SU-DHL-6 (cell line): ENCODE measurements at regions not wholly inside any gene's neighbourhood (a gene's known extent, or its start where the extent isn't known, plus 50 kb on each side); places are given as distances from the start of the nearest gene placed in this dataset.
"Not testable (repeated sequence)": the region's sequence is repeated elsewhere in the genome, so short reads cannot be mapped to it uniquely, and the experiment has no call there.

ENCODE experiments used
- H2AFZ ChIP-seq: fragments of 200-600 bp; sonication (generic); 2 replicates; pipeline ENCODE4 v1.6.1; 2014; ENCODE audit warnings: low read depth, mild to moderate bottlenecking, moderate library complexity, mixed read lengths, antibody characterized with exemption, low read length; ENCODE audit not compliant: severe bottlenecking
- H3F3A ChIP-seq: fragments of 200-600 bp; shearing (Covaris generic); 2 replicates; pipeline ENCODE4 v1.6.0; 2016; ENCODE audit warnings: antibody characterized with exemption, mild to moderate bottlenecking; ENCODE audit not compliant: insufficient read depth
- H3K27ac ChIP-seq: fragments of 200-600 bp; sonication (generic); 2 replicates; pipeline ENCODE4 v1.5.1; 2016; ENCODE audit warnings: low read depth, mild to moderate bottlenecking, low read length, moderate library complexity, mixed read lengths
- H3K27me3 ChIP-seq: fragments of 200-600 bp; sonication (generic), shearing (Covaris generic); 2 replicates; pipeline ENCODE4 v1.6.0; 2014; ENCODE audit warnings: mild to moderate bottlenecking, low read length
- H3K36me3 ChIP-seq: fragments of 200-600 bp; sonication (generic); 2 replicates; pipeline ENCODE4 v1.6.1; 2014; ENCODE audit warnings: mild to moderate bottlenecking, low read length, mixed read lengths
- H3K4me2 ChIP-seq: fragments of 300-600, 200-600 bp; shearing (Covaris generic), sonication (generic); 2 replicates; pipeline ENCODE4 v1.6.0; 2014; ENCODE audit warnings: low read length, low read depth, mild to moderate bottlenecking; ENCODE audit not compliant: poor library complexity, severe bottlenecking
- H3K4me3 ChIP-seq: fragments of 200-600 bp; sonication (generic); 2 replicates; pipeline ENCODE4 v1.5.1; 2014; ENCODE audit warnings: antibody characterized with exemption, low read length, mild to moderate bottlenecking, mixed read lengths; ENCODE audit not compliant: insufficient read depth, poor library complexity, severe bottlenecking
- H3K79me2 ChIP-seq: fragments of 200-600 bp; sonication (generic); 2 replicates; pipeline ENCODE4 v1.6.1; 2014; ENCODE audit warnings: mild to moderate bottlenecking, low read length, moderate library complexity; ENCODE audit not compliant: insufficient read depth
- H3K9ac ChIP-seq: fragments of 200-600 bp; sonication (generic); 2 replicates; pipeline ENCODE4 v1.7.0; 2014; ENCODE audit warnings: mild to moderate bottlenecking, low read length
- H3K9me2 ChIP-seq: fragments of 200-600 bp; sonication (generic); replicated peaks from 2 replicates; pipeline ENCODE4 v1.6.1; 2014; ENCODE audit warnings: low read length; ENCODE audit not compliant: insufficient read depth
- H3K9me3 ChIP-seq: fragments of 200-600 bp; sonication (generic); 2 replicates; pipeline ENCODE4 v1.6.1; 2014; ENCODE audit warnings: low read length, mixed read lengths; ENCODE audit not compliant: insufficient read depth
- H4K20me1 ChIP-seq: fragments of 200-600 bp; sonication (generic); 2 replicates; pipeline ENCODE4 v1.6.1; 2014; ENCODE audit warnings: low read depth, mild to moderate bottlenecking, antibody characterized with exemption, low read length, moderate library complexity, mixed read lengths
- EZH2phosphoT487 ChIP-seq: fragments of 200-600 bp; sonication (generic), shearing (Covaris generic); conservative IDR thresholded peaks from 2 replicates; pipeline ENCODE4 v1.6.1; 2018; ENCODE audit warnings: mild to moderate bottlenecking, antibody characterized with exemption, low read length, moderate library complexity, mixed read lengths
- TF ChIP-seq, protein P1 (sequence below): fragments of 200-600 bp; sonication (generic); IDR thresholded peaks from one replicate; pipeline ENCODE4 v1.5.1; 2017; ENCODE audit warnings: antibody characterized with exemption, mild to moderate bottlenecking, low read length, moderate library complexity; ENCODE audit not compliant: insufficient read depth, poor library complexity, severe bottlenecking

DNA sequence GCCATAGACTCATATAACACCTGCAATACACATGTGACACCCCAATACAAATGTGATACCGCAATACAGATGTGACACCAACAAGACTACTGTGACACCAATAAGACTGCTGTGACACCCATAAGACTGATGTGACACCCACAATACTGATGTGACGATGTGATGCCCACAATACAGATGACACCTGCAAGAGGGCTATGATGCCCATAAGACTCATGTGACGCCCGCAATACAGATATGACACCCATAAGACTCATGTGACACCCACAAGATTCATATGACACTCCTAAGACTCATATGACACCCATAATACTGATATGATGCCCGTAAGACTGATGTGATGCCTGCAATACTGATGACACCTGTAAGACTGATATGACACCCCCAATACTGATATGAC, 113.0 kb downstream of the MRPL57 start:
- no peaks in the 10 kb centered on the region for H3K9me2 ChIP-seq
- H3F3A ChIP-seq = no peaks in the 10 kb centered on the region
- H3K9me3 ChIP-seq = no peaks in the 10 kb centered on the region
- H3K36me3 ChIP-seq = no peaks in the 10 kb centered on the region
- H3K27me3 ChIP-seq = no peaks in the 10 kb centered on the region
- no peak overlapping the region for H3K4me2 ChIP-seq
- H3K27ac ChIP-seq = no peak overlapping the region
- TF ChIP-seq EZH2phosphoT487 = no peak
- TF ChIP-seq, protein P1, sequence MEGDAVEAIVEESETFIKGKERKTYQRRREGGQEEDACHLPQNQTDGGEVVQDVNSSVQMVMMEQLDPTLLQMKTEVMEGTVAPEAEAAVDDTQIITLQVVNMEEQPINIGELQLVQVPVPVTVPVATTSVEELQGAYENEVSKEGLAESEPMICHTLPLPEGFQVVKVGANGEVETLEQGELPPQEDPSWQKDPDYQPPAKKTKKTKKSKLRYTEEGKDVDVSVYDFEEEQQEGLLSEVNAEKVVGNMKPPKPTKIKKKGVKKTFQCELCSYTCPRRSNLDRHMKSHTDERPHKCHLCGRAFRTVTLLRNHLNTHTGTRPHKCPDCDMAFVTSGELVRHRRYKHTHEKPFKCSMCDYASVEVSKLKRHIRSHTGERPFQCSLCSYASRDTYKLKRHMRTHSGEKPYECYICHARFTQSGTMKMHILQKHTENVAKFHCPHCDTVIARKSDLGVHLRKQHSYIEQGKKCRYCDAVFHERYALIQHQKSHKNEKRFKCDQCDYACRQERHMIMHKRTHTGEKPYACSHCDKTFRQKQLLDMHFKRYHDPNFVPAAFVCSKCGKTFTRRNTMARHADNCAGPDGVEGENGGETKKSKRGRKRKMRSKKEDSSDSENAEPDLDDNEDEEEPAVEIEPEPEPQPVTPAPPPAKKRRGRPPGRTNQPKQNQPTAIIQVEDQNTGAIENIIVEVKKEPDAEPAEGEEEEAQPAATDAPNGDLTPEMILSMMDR = no peak
- no peak overlapping the region for H3K9ac ChIP-seq
- H3K79me2 ChIP-seq = no peaks in the 10 kb centered on the region
- H3K4me3 ChIP-seq = no peak overlapping the region
- H4K20me1 ChIP-seq = no peaks in the 10 kb centered on the region
- H2AFZ ChIP-seq = no peak overlapping the region

DNA sequence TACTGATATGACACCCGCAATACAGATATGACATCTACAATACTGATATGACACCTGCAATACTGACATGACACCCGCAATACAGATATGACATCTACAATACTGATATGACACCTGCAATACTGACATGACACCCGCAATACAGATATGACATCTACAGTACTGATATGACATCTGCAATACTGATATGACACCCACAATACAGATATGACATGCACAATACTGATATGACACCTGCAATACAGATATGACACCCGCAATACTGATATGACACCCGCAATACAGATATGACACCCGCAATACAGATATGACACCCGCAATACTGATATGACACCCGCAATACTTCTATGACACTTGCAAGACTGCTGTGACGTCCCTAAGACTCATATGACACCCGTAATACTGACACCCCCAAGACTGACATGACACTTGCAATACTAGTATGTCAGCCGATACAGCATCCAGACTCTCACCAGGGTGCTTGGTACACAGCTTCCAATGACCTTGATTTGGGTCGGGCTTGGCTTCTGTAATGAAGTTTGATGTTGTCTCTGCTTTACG, 114.1 kb downstream of the MRPL57 start:
- not testable (repeated sequence) for H3K79me2 ChIP-seq, H3K4me3 ChIP-seq, H3F3A ChIP-seq, H2AFZ ChIP-seq, H3K36me3 ChIP-seq, H3K27ac ChIP-seq, H3K4me2 ChIP-seq, H3K9me3 ChIP-seq, H3K9me2 ChIP-seq, H3K27me3 ChIP-seq, H3K9ac ChIP-seq, H4K20me1 ChIP-seq

GRCh38 chr13:21291840-21292239, 115.4 kb downstream of the MRPL57 start:
- no peak overlapping the region for H3K9ac ChIP-seq
- no peaks in the 10 kb centered on the region for H4K20me1 ChIP-seq
- no peak overlapping the region for H2AFZ ChIP-seq
- no peaks in the 10 kb centered on the region for H3K27me3 ChIP-seq
- TF ChIP-seq, protein P1 = no peak
- TF ChIP-seq EZH2phosphoT487 = no peak
- peaks cover 9% of the 10 kb centered on the region; the same call in 1 of the 2 replicates for H3F3A ChIP-seq
- H3K9me2 ChIP-seq = no peaks in the 10 kb centered on the region
- H3K36me3 ChIP-seq = no peaks in the 10 kb centered on the region
- no peak overlapping the region for H3K4me2 ChIP-seq
- H3K9me3 ChIP-seq = no peaks in the 10 kb centered on the region
- no peak overlapping the region for H3K4me3 ChIP-seq
- H3K27ac ChIP-seq = no peak overlapping the region
- H3K79me2 ChIP-seq = no peaks in the 10 kb centered on the region

DNA sequence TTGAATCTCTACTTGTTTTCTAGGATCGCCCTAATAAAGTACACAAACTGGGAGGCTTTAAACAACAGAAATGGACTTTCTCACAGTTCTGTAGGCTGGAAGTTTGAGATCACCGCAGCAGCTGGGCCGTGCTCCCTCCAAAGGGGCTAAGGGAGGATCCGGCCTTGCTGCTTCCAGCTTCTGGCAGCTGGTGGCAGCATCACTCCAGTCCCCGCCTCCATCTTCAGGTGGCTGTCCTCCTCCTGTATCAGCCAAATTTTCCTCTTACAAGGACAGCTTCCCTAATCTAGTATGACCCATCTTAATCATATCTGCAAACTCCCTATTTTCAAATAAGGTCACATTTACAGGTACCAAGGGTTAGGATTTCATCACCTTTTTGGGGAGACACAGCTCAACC, 120.5 kb downstream of the MRPL57 start:
- H3K27me3 ChIP-seq, H4K20me1 ChIP-seq, H3K36me3 ChIP-seq, H3K9me2 ChIP-seq, H3K27ac ChIP-seq, H3K9me3 ChIP-seq, H3K4me3 ChIP-seq: not testable (repeated sequence)
- Histone ChIP-seq H3F3A (peaks cover 21% of the 10 kb centered on the region), H3K4me2 (peak overlapping the region; percentile 56), H3K9ac (peak overlapping the region; percentile 23), H2AFZ (peak overlapping the region; percentile 100), H3K79me2 (peaks cover 14% of the 10 kb centered on the region; the same call in 1 of the 2 replicates)
- TF ChIP-seq, protein P1 = peak; percentile 23
